NCI-H345 treated with DMSO at 0.1 percent for 48 hours (cell line): ENCODE measurements at regions not wholly inside any gene's neighbourhood (a gene's known extent, or its start where the extent isn't known, plus 50 kb on each side); places are given as distances from the start of the nearest gene placed in this dataset.
A peak's percentile ranks its signal among the peaks of the same experiment; 100 is the strongest.

Source experiments
- DNase-seq: peaks from one replicate; lab custom pipeline; 2025; ENCODE audit not compliant: unreplicated experiment; lab: John Stamatoyannopoulos, UW

- no peak for DNase-seq
These were observed 416.0 kb downstream of the MAN2A1 start for GRCh38 chr5:110105692-110106091.

GRCh38 chr5:110106750-110107149 is 417.0 kb downstream of the MAN2A1 start:
- DNase-seq = no peak

GRCh38 chr5:110108520-110108919 is 418.8 kb downstream of the MAN2A1 start:
- DNase-seq = no peak

GRCh38 chr5:110109667-110110066 is 419.9 kb downstream of the MAN2A1 start:
- DNase-seq = no peak

- DNase-seq = no peak
These were observed 422.6 kb downstream of the MAN2A1 start for GRCh38 chr5:110112348-110112747.

- no peak for DNase-seq
These were observed 425.8 kb downstream of the MAN2A1 start for GRCh38 chr5:110115503-110115902.

- no peak for DNase-seq
These were observed 426.8 kb downstream of the MAN2A1 start for GRCh38 chr5:110116539-110116938.

GRCh38 chr5:110134963-110135935 is 445.5 kb downstream of the MAN2A1 start:
- DNase-seq = no peak

GRCh38 chr5:110150199-110150598 is 460.5 kb downstream of the MAN2A1 start:
- no peak for DNase-seq

GRCh38 chr5:110159202-110159601 is 469.5 kb downstream of the MAN2A1 start:
- DNase-seq = no peak

GRCh38 chr5:110161162-110161561 is 471.4 kb downstream of the MAN2A1 start:
- DNase-seq = no peak

GRCh38 chr5:110165366-110165765 is 475.6 kb downstream of the MAN2A1 start:
- no peak for DNase-seq

GRCh38 chr5:110167384-110167783 is 477.7 kb downstream of the MAN2A1 start:
- DNase-seq = no peak

- no peak for DNase-seq
These were observed 479.7 kb downstream of the MAN2A1 start for GRCh38 chr5:110169461-110169860.

GRCh38 chr5:110177729-110178128 is 488.0 kb downstream of the MAN2A1 start:
- no peak for DNase-seq

- DNase-seq = no peak
These were observed 489.6 kb downstream of the MAN2A1 start for GRCh38 chr5:110179321-110179720.

GRCh38 chr5:110194191-110194590 is 504.5 kb downstream of the MAN2A1 start:
- no peak for DNase-seq

GRCh38 chr5:110195288-110195687 is 505.6 kb downstream of the MAN2A1 start:
- DNase-seq = peak; percentile 25

- DNase-seq = no peak
These were observed 512.1 kb downstream of the MAN2A1 start for GRCh38 chr5:110201791-110202190.

GRCh38 chr5:110203661-110204060 is 513.9 kb downstream of the MAN2A1 start:
- no peak for DNase-seq

GRCh38 chr5:110209401-110209800 is 517.1 kb downstream of the TMEM232 start:
- no peak for DNase-seq

GRCh38 chr5:110218981-110219380 is 507.5 kb downstream of the TMEM232 start:
- DNase-seq = no peak

- no peak for DNase-seq
These were observed 506.7 kb downstream of the TMEM232 start for GRCh38 chr5:110219769-110220168.
